ENCODE measurements at regions not wholly inside any gene's neighbourhood (a gene's known extent, or its start where the extent isn't known, plus 50 kb on each side); places are given as distances from the start of the nearest gene placed in this dataset.

GRCh38 chr2:109066917-109067597 lies 61.9 kb upstream of the SH3RF3 start:
- Histone ChIP-seq H3K4me2 (ENCODE audit: insufficient read depth in 1 of 2, low read depth in 2 of 2, low read length in 2 of 2) (no peak overlapping the region), H2BK15ac (ENCODE audit: low read length) (no peak overlapping the region), H2BK120ac (replicated peaks; ENCODE audit: low read depth, low read length) (no peak overlapping the region), H2BK12ac (ENCODE audit: low read depth, low read length) (no peak overlapping the region), H3K14ac (ENCODE audit: insufficient read length) (no peak overlapping the region), H3K18ac (ENCODE audit: extremely low read depth, low read length) (no peak overlapping the region), H3K36me3 (ENCODE audit: control insufficient read depth in 2 of 4, insufficient read depth in 4 of 4, low read length in 3 of 4) (no peaks in the 10 kb centered on the region), H3K4me1 (replicated peaks in 1 of 4; ENCODE audit: control insufficient read depth in 3 of 4, insufficient read depth in 4 of 4, low read length in 3 of 4) (peaks cover 0 to 11% (median 4%) of the 10 kb centered on the region in 4 experiments; a peak in 4 of 7 replicates), H2AK5ac (ENCODE audit: low read depth, low read length) (no peak overlapping the region), H3K27me3 (replicated peaks in 1 of 4; ENCODE audit: control insufficient read depth in 3 of 4, extremely low read depth in 1 of 4, insufficient read depth in 3 of 4, low read length in 3 of 4) (no peaks in the 10 kb centered on the region), H4K91ac (replicated peaks; ENCODE audit: insufficient read length, low read length) (no peak overlapping the region), H3K79me2 (ENCODE audit: control insufficient read depth in 1 of 2, insufficient read depth in 2 of 2, low read length in 2 of 2) (no peaks in the 10 kb centered on the region), H3K23me2 (ENCODE audit: low read depth, low read length) (no peaks in the 10 kb centered on the region), H4K20me1 (replicated peaks in 1 of 2; ENCODE audit: control insufficient read depth in 1 of 2, insufficient read depth in 2 of 2, low read length in 2 of 2) (no peaks in the 10 kb centered on the region), H2BK20ac (ENCODE audit: low read length) (no peak overlapping the region), H3K4me3 (ENCODE audit: extremely low read depth in 1 of 4, insufficient read depth in 2 of 4, low read depth in 3 of 4, low read length in 4 of 4) (no peak overlapping the region), H3K4ac (replicated peaks; ENCODE audit: insufficient read length, low read depth, low read length) (no peak overlapping the region), H3K56ac (replicated peaks; ENCODE audit: insufficient read length, low read depth, low read length) (no peak overlapping the region), H2AFZ (ENCODE audit: low read length) (no peak overlapping the region), H3K79me1 (ENCODE audit: low read depth, low read length) (no peaks in the 10 kb centered on the region), H2BK5ac (ENCODE audit: low read depth, low read length) (no peak overlapping the region), H3K9ac (replicated peaks in 1 of 4; ENCODE audit: extremely low read depth in 1 of 4, low read depth in 3 of 4, low read length in 3 of 4) (no peak overlapping the region), H4K8ac (ENCODE audit: extremely low read depth, insufficient read depth, low read length) (no peak overlapping the region; the same call in 1 of the 2 replicates), H4K5ac (ENCODE audit: insufficient read length, low read depth, low read length) (no peak overlapping the region), H3K9me3 (ENCODE audit: insufficient read depth in 2 of 2, low read depth in 1 of 2, low read length in 1 of 2) (no peaks in the 10 kb centered on the region), H3K27ac (ENCODE audit: low read depth, low read length) (no peak overlapping the region), H3K23ac (ENCODE audit: insufficient read length) (no peak overlapping the region)
- FAIRE-seq (no peak), DNase-seq (ENCODE audit: low read depth in 1 of 2, low spot score in 2 of 2) (no peak)
- WGBS, 2 experiments (ENCODE audit: extremely low coverage in 1 of 2, insufficient coverage in 1 of 2, insufficient read length in 1 of 2, insufficient replicate concordance in 2 of 2, low coverage in 1 of 2, low lambda C conversion rate in 2 of 2, missing lambda C conversion rate in 1 of 2) = 91% methylated on average over 19 of the region's 19 CpGs; no CpG with 5 or more reads in 1 of the 2 experiments
- ChIA-PET CTCF (ENCODE audit: partially characterized antibody) (interaction anchor here (0.7 to 1.6 kb wide), 2 partner anchors 10 to 65 kb away, joined by 3 to 4 read pairs; no protein-coding TSS in a partner anchor), POLR2A (ENCODE audit: partially characterized antibody) (no interaction called here)
- TF ChIP-seq, protein P1, sequence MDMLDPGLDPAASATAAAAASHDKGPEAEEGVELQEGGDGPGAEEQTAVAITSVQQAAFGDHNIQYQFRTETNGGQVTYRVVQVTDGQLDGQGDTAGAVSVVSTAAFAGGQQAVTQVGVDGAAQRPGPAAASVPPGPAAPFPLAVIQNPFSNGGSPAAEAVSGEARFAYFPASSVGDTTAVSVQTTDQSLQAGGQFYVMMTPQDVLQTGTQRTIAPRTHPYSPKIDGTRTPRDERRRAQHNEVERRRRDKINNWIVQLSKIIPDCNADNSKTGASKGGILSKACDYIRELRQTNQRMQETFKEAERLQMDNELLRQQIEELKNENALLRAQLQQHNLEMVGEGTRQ (IDR thresholded peaks at IDR 0.05; ENCODE audit: low read length) = no peak
- no peak for TF ChIP-seq KDM1A (IDR thresholded peaks at IDR 0.05; ENCODE audit: borderline replicate concordance, low read length)
- no peak for TF ChIP-seq JUND (IDR thresholded peaks at IDR 0.05; ENCODE audit: low read length)
- TF ChIP-seq NANOG (IDR thresholded peaks at IDR 0.05; ENCODE audit: insufficient read depth, low read depth, low read length, poor library complexity, severe bottlenecking) = no peak
- no peak for TF ChIP-seq BACH1 (IDR thresholded peaks at IDR 0.05; ENCODE audit: low read length)
- TF ChIP-seq, protein P2, sequence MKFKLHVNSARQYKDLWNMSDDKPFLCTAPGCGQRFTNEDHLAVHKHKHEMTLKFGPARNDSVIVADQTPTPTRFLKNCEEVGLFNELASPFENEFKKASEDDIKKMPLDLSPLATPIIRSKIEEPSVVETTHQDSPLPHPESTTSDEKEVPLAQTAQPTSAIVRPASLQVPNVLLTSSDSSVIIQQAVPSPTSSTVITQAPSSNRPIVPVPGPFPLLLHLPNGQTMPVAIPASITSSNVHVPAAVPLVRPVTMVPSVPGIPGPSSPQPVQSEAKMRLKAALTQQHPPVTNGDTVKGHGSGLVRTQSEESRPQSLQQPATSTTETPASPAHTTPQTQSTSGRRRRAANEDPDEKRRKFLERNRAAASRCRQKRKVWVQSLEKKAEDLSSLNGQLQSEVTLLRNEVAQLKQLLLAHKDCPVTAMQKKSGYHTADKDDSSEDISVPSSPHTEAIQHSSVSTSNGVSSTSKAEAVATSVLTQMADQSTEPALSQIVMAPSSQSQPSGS (IDR thresholded peaks at IDR 0.05; ENCODE audit: low read length) = no peak
- no peak for TF ChIP-seq CEBPB (IDR thresholded peaks at IDR 0.05; ENCODE audit: low read depth, low read length)
- no peak for TF ChIP-seq TEAD4 (IDR thresholded peaks at IDR 0.05; ENCODE audit: low read depth, low read length)
- TF ChIP-seq SRF (IDR thresholded peaks at IDR 0.05; ENCODE audit: low read depth, low read length) = no peak
- TF ChIP-seq TAF7 (optimal IDR thresholded peaks at IDR 0.05; ENCODE audit: borderline replicate concordance, low read depth, low read length) = no peak

Measured in H1 (cell line).